Endothelial cell of umbilical vein (primary cell): ENCODE measurements at regions not wholly inside any gene's neighbourhood (a gene's known extent, or its start where the extent isn't known, plus 50 kb on each side); places are given as distances from the start of the nearest gene placed in this dataset.
"Not testable (repeated sequence)": the region's sequence is repeated elsewhere in the genome, so short reads cannot be mapped to it uniquely, and the experiment has no call there.

ENCODE experiments used
- BruUV-seq: library from RNA; stranded (reverse); fragments of 400-500 nt; replicated peaks from 2 replicates; lab custom pipeline; 2021; lab: Mats Ljungman, UMichigan
- CTCF ChIA-PET: fragments of 300-600, 350-600 bp; sonication (Branson Sonifier 250); formaldehyde crosslinking; loops from one replicate; lab custom pipeline; 2021; ENCODE audit warnings: antibody characterized with exemption, inconsistent platforms; lab: Charles Lee
- POLR2A ChIA-PET: fragments of 300-600, 350-600 bp; sonication (Branson Sonifier 250); formaldehyde crosslinking; loops from one replicate; lab custom pipeline; 2021; ENCODE audit warnings: antibody characterized with exemption, inconsistent platforms; lab: Charles Lee
- DNase-seq: peaks from one replicate; pipeline ENCODE4 v3.0.0-alpha.2; 2011; ENCODE audit warnings: low read depth, low spot score
- FAIRE-seq: peaks from 2 replicates; lab custom pipeline; 2011; peaks lifted over from hg19 to GRCh38; lab: Jason Lieb, UNC
- H2AFZ ChIP-seq: 2 replicates; pipeline ENCODE4 v1.6.0; 2012; ENCODE audit warnings: low read depth, low read length, control low read depth, inconsistent platforms
- H3K27ac ChIP-seq: 2 replicates; pipeline ENCODE4 v1.5.1; 2011; ENCODE audit warnings: low read depth, mild to moderate bottlenecking, control low read depth, low read length, moderate library complexity; ENCODE audit not compliant: insufficient read depth
- H3K27me3 ChIP-seq, 2 experiments: 2 replicates each; pipeline versions ENCODE4 v1.6.0 to v1.6.1; 2011; ENCODE audit warnings: low read length in 2 of 2, mixed read lengths in 1 of 2; ENCODE audit not compliant: control insufficient read depth in 2 of 2, insufficient read depth in 2 of 2
- H3K36me3 ChIP-seq, 2 experiments: 2 replicates in 1 of 2; 3 replicates in 1 of 2; pipeline ENCODE4 v1.5.1; 2011; ENCODE audit warnings: low read length in 2 of 2, mild to moderate bottlenecking in 1 of 2, moderate library complexity in 1 of 2; ENCODE audit not compliant: control insufficient read depth in 2 of 2, insufficient read depth in 2 of 2; ENCODE audit errors: extremely low read depth in 1 of 2
- H3K4me1 ChIP-seq: 3 replicates; pipeline ENCODE4 v1.5.1; 2011; ENCODE audit warnings: mild to moderate bottlenecking, low read length; ENCODE audit not compliant: control insufficient read depth, insufficient read depth; ENCODE audit errors: extremely low read depth
- H3K4me2 ChIP-seq: 2 replicates; pipeline ENCODE4 v1.6.1; 2011; ENCODE audit warnings: low read length, control low read depth, mixed read lengths; ENCODE audit not compliant: insufficient read depth
- H3K4me3 ChIP-seq, 3 experiments: fragments of 200-600 bp in 1 of 3; sonication (generic), shearing (Covaris generic) in 1 of 3; replicated peaks in 1 of 3; 2 replicates each; pipeline ENCODE4 v1.5.1; 2011 to 2016; ENCODE audit warnings: control low read depth in 3 of 3, low read length in 3 of 3, mild to moderate bottlenecking in 2 of 3, inconsistent platforms in 1 of 3, low read depth in 1 of 3, moderate library complexity in 1 of 3; ENCODE audit not compliant: insufficient read depth in 1 of 3
- H3K79me2 ChIP-seq: 2 replicates; pipeline ENCODE4 v1.6.0; 2012; ENCODE audit warnings: low read length, inconsistent platforms; ENCODE audit not compliant: control insufficient read depth, insufficient read depth
- H3K9ac ChIP-seq: replicated peaks from 2 replicates; pipeline ENCODE3; 2011; ENCODE audit warnings: low read length, control low read depth; ENCODE audit not compliant: insufficient read depth; ENCODE audit errors: extremely low read depth
- H3K9me1 ChIP-seq: replicated peaks from 3 replicates; pipeline ENCODE4 v1.6.0; 2011; ENCODE audit warnings: mild to moderate bottlenecking, low read length; ENCODE audit not compliant: control insufficient read depth, insufficient read depth; ENCODE audit errors: extremely low read depth
- H3K9me3 ChIP-seq: replicated peaks from 2 replicates; pipeline ENCODE4 v1.5.1; 2012; ENCODE audit warnings: low read length, inconsistent platforms; ENCODE audit not compliant: control insufficient read depth, insufficient read depth
- H4K20me1 ChIP-seq: replicated peaks from 2 replicates; pipeline ENCODE3; 2011; ENCODE audit warnings: mild to moderate bottlenecking, low read length; ENCODE audit not compliant: control insufficient read depth, insufficient read depth; ENCODE audit errors: extremely low read depth
- CTCF ChIP-seq, 2 donors: IDR thresholded peaks; 1 replicate in 1 of 2; 2 replicates in 1 of 2; pipeline ENCODE4 v1.5.1; 2011; ENCODE audit warnings: low read length in 2 of 2, mild to moderate bottlenecking in 2 of 2, moderate library complexity in 2 of 2, control low read depth in 1 of 2, inconsistent platforms in 1 of 2, low read depth in 1 of 2; ENCODE audit not compliant: insufficient read depth in 1 of 2; ENCODE audit errors: extremely low read depth in 1 of 2
- EZH2 ChIP-seq: IDR thresholded peaks from 2 replicates; pipeline ENCODE4 v1.6.1; 2012; ENCODE audit warnings: borderline replicate concordance, low read depth, mild to moderate bottlenecking, moderate library complexity, low read length, inconsistent platforms; ENCODE audit not compliant: severe bottlenecking
- FOS ChIP-seq: IDR thresholded peaks from 2 replicates; pipeline ENCODE4 v1.6.1; 2011; ENCODE audit warnings: mild to moderate bottlenecking, low read length, moderate library complexity, borderline replicate concordance; ENCODE audit not compliant: insufficient read depth
- GATA2 ChIP-seq: IDR thresholded peaks from 2 replicates; pipeline ENCODE4 v1.7.0; 2011; ENCODE audit warnings: low read depth, mild to moderate bottlenecking, moderate library complexity, mixed read lengths, low read length; ENCODE audit not compliant: insufficient read length, insufficient read depth
- JUN ChIP-seq: IDR thresholded peaks from 2 replicates; pipeline ENCODE4 v1.6.1; 2011; ENCODE audit warnings: borderline replicate concordance, low read depth; ENCODE audit not compliant: insufficient read length, insufficient read depth
- MYC ChIP-seq: IDR thresholded peaks from one replicate; pipeline ENCODE4 v1.6.1; 2011; ENCODE audit warnings: mild to moderate bottlenecking, low read depth, low read length
- POLR2A ChIP-seq: IDR thresholded peaks from 2 replicates; pipeline ENCODE4 v1.6.1; 2012; ENCODE audit warnings: low read depth, mild to moderate bottlenecking, control low read depth, low read length
- POLR2AphosphoS5 ChIP-seq: IDR thresholded peaks from 2 replicates; pipeline ENCODE4 v1.6.1; 2012; ENCODE audit warnings: low read depth, mild to moderate bottlenecking, control low read depth, low read length, moderate library complexity; ENCODE audit not compliant: insufficient read depth
- dilution Hi-C: fragments of 300-500 bp; cut with MboI; formaldehyde crosslinking; loops from one replicate; pipeline ENCODE4 v1.15.0; 2019; ENCODE audit warnings: low sequenced_read_pairs; ENCODE audit not compliant: extremely low pct_ligation_motif_present
- intact Hi-C: fragments of 100-400 bp; cut with micrococcal nuclease; formaldehyde crosslinking; loops from one replicate; pipeline ENCODE4 v1.10.0; 2022

- TF ChIP-seq POLR2A (no peak), JUN (no peak), FOS (no peak), GATA2 (no peak)
Observed at GRCh38 chr12:29008786-29009185, 140.3 kb upstream of the FAR2 start.

GRCh38 chr12:29012673-29013072 is 136.4 kb upstream of the FAR2 start:
- no peak overlapping the region for H3K4me3 ChIP-seq
- no peaks in the 10 kb centered on the region for H3K4me1 ChIP-seq
- H3K4me2 ChIP-seq, result no peak overlapping the region
- H3K36me3 ChIP-seq, result no peaks in the 10 kb centered on the region
- no peaks in the 10 kb centered on the region for H3K9me1 ChIP-seq
- FAIRE-seq (no peak), DNase-seq (no peak)
- TF ChIP-seq POLR2A (no peak), EZH2 (no peak), FOS (no peak), JUN (no peak), MYC (no peak), GATA2 (no peak), CTCF (IDR thresholded peaks at IDR 0.05; ENCODE audit: extremely low read depth in 1 of 2, insufficient read depth in 1 of 2, low read depth in 1 of 2, low read length in 2 of 2) (no peak), POLR2AphosphoS5 (no peak)
- no peak overlapping the region for H3K9ac ChIP-seq
- no peak overlapping the region for H3K27ac ChIP-seq
- no peaks in the 10 kb centered on the region for H3K9me3 ChIP-seq
- dilution Hi-C loops, result no loop called here
- ChIA-PET CTCF (interaction anchor here (1.0 to 1.8 kb wide), 2 partner anchors 11 to 12 kb away, joined by 4 to 5 read pairs; no protein-coding TSS in a partner anchor), POLR2A (interaction anchor here (0.6 kb wide), 1 partner anchor 182 kb away, joined by 4 read pairs; no protein-coding TSS in a partner anchor)
- intact Hi-C loops, result no loop called here
- no peaks in the 10 kb centered on the region for H4K20me1 ChIP-seq
- no peaks in the 10 kb centered on the region for H3K79me2 ChIP-seq
- no peaks in the 10 kb centered on the region for H3K27me3 ChIP-seq
- H2AFZ ChIP-seq, result no peak overlapping the region
- BruUV-seq, result no TSS peak

More at GRCh38 chr12:29008786-29009185, 140.3 kb upstream of the FAR2 start:
- H3K4me2 ChIP-seq, result no peak overlapping the region
- no peaks in the 10 kb centered on the region for H3K9me3 ChIP-seq
- DNase-seq (no peak), FAIRE-seq (no peak)
- H3K9me1 ChIP-seq, result no peaks in the 10 kb centered on the region
- intact Hi-C loops, result no loop called here
- no peak overlapping the region for H2AFZ ChIP-seq
- no peaks in the 10 kb centered on the region for H4K20me1 ChIP-seq
- no peak overlapping the region for H3K27ac ChIP-seq
- H3K9ac ChIP-seq, result no peak overlapping the region
- H3K4me1 ChIP-seq, result no peaks in the 10 kb centered on the region
- H3K79me2 ChIP-seq, result no peaks in the 10 kb centered on the region
- ChIA-PET CTCF (no interaction called here), POLR2A (no interaction called here)
- no peaks in the 10 kb centered on the region for H3K27me3 ChIP-seq
- no peak overlapping the region for H3K4me3 ChIP-seq
- dilution Hi-C loops, result no loop called here
- no peaks in the 10 kb centered on the region for H3K36me3 ChIP-seq
- no TSS peak for BruUV-seq

GRCh38 chr12:29017532-29017931 is 131.5 kb upstream of the FAR2 start:
- FAIRE-seq, H4K20me1 ChIP-seq, POLR2A ChIA-PET, H2AFZ ChIP-seq, H3K9me3 ChIP-seq, H3K27me3 ChIP-seq, intact Hi-C loops, H3K9me1 ChIP-seq, H3K36me3 ChIP-seq, dilution Hi-C loops, DNase-seq, H3K9ac ChIP-seq, H3K79me2 ChIP-seq, H3K27ac ChIP-seq, H3K4me2 ChIP-seq, H3K4me1 ChIP-seq, BruUV-seq, H3K4me3 ChIP-seq: not testable (repeated sequence)
- CTCF ChIA-PET, result interaction anchor here (1.2 kb wide), 1 partner anchor 10 kb away, joined by 6 read pairs; no protein-coding TSS in a partner anchor
